Hepatocyte (in vitro differentiated cells): ENCODE measurements at regions not wholly inside any gene's neighbourhood (a gene's known extent, or its start where the extent isn't known, plus 50 kb on each side); places are given as distances from the start of the nearest gene placed in this dataset.

Experiments
- CTCF ChIP-seq: fragments of 200-600 bp; sonication (generic); IDR thresholded peaks from 2 replicates; pipeline ENCODE4 v1.5.1; 2016; ENCODE audit warnings: antibody characterized with exemption, mild to moderate bottlenecking; ENCODE audit not compliant: poor library complexity
- EZH2 ChIP-seq: fragments of 200-600 bp; sonication (generic); IDR thresholded peaks from 2 replicates; pipeline ENCODE4 v1.6.1; 2016; ENCODE audit warnings: antibody characterized with exemption, mild to moderate bottlenecking, borderline replicate concordance

GRCh38 chrX:98605941-98606340, 1722.2 kb downstream of the RPA4 start:
- TF ChIP-seq CTCF (no peak), EZH2 (no peak)
